ENCODE measurements at regions not wholly inside any gene's neighbourhood (a gene's known extent, or its start where the extent isn't known, plus 50 kb on each side); places are given as distances from the start of the nearest gene placed in this dataset.

DNA sequence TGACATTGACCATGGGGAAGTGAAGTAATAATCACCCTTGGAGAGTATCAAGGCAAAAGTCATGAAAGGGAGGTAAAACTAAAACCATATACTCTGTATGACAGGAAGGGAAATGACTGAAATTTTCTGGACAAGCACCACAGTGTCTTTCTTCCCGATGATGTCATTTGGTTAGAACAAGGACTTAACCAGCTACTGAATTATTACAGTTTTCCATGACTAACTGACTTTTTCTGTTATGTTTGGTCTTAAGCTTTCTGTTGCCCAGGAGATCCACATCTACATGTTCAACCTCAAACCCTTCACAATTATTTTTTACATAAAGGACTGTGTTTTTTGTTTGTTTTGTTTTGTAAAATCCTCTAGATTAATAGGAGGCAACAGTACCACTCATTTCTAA lies 191.9 kb upstream of the IL12A start:
- Histone ChIP-seq H4K20me1 (ENCODE audit: insufficient read depth) (peaks cover 8% of the 10 kb centered on the region; the same call in 1 of the 2 replicates), H3F3A (replicated peaks; ENCODE audit: insufficient read depth) (peaks cover 5% of the 10 kb centered on the region), H3K9ac (peak overlapping the region; percentile 39; the same call in 1 of the 2 replicates), H3K27ac (ENCODE audit: low read depth in 2 of 2, low read length in 1 of 2) (peak overlapping the region in 1 of 2 experiments; percentile 75; a peak in 2 of 4 replicates), H3K79me2 (ENCODE audit: insufficient read depth) (peaks cover 97% of the 10 kb centered on the region), H3K9me3 (no peaks in the 10 kb centered on the region), H3K4me1 (ENCODE audit: control insufficient read depth in 1 of 2, insufficient read depth in 2 of 2, low read depth in 1 of 2, low read length in 1 of 2) (peaks cover 0 to 2% of the 10 kb centered on the region in 2 experiments; a peak in 1 of 4 replicates), H3K27me3 (ENCODE audit: insufficient read depth) (no peaks in the 10 kb centered on the region), H3K36me3 (replicated peaks in 1 of 2; ENCODE audit: control insufficient read depth in 1 of 2, insufficient read depth in 2 of 2, low read length in 1 of 2) (no peaks in the 10 kb centered on the region), H3K9me2 (no peaks in the 10 kb centered on the region), H3K4me3 (ENCODE audit: low read depth in 2 of 2, low read length in 1 of 2) (no peak overlapping the region), H3K4me2 (no peak overlapping the region), H2AFZ (ENCODE audit: low read depth) (no peak overlapping the region)
- TF ChIP-seq JUND (IDR thresholded peaks at IDR 0.05) (no peak), GATA2 (CRISPR knock-in tag; IDR thresholded peaks at IDR 0.05) (no peak), ELF1 (IDR thresholded peaks at IDR 0.05) (no peak), RXRA (IDR thresholded peaks at IDR 0.05; ENCODE audit: borderline replicate concordance, low read depth) (no peak), USF2 (IDR thresholded peaks at IDR 0.05; ENCODE audit: borderline replicate concordance, low read depth, low read length) (no peak)
- TF ChIP-seq, protein P1, sequence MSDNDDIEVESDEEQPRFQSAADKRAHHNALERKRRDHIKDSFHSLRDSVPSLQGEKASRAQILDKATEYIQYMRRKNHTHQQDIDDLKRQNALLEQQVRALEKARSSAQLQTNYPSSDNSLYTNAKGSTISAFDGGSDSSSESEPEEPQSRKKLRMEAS (IDR thresholded peaks at IDR 0.05; ENCODE audit: low read depth): no peak
- ChIA-PET POLR2A (no interaction called here), CTCF (interaction anchor here (0.5 to 7.2 kb wide), 6 partner anchors 10 to 532 kb away, joined by 3 to 46 read pairs (median 4); no protein-coding TSS in a partner anchor)
- WGBS (ENCODE audit: low lambda C conversion rate): 78% methylated on average over 1 of the region's 1 CpG
- no peak for DNase-seq

DNA sequence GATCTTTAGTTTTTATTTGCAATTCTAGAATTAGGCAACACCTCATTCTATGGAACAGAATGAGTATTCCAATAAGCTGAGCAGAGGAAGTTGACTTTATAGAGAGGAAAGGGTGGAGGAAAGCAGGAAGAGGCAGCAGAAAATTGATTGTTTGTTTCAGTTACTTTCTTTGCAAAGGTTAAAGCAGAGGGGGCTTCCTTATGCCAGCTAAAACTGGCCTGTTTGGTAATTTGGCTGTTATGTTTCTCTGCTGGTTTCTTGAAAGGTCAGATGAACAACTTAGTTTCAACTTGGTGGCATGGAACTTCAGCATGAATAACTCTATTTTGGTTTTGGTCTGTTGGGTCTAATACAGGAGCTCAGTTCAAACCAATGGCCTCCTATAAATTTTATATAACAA lies 190.9 kb upstream of the IL12A start:
- peak overlapping the region in 1 of 2 experiments; percentile 75; a peak in 2 of 4 replicates for H3K27ac ChIP-seq (ENCODE audit: low read depth in 2 of 2, low read length in 1 of 2)
- CTCF ChIA-PET: interaction anchor here (0.7 to 7.2 kb wide), 8 partner anchors 9 to 880 kb away, joined by 3 to 46 read pairs (median 3); no protein-coding TSS in a partner anchor
- H3K9ac ChIP-seq: no peak overlapping the region

GRCh38 chr3:159798951-159799350 lies 189.7 kb upstream of the IL12A start:
- H3K4me1 ChIP-seq (ENCODE audit: control insufficient read depth in 1 of 2, insufficient read depth in 2 of 2, low read depth in 1 of 2, low read length in 1 of 2): no peaks in the 10 kb centered on the region
- no peaks in the 10 kb centered on the region for H3K9me2 ChIP-seq
- H3K79me2 ChIP-seq (ENCODE audit: insufficient read depth): peaks cover 93% of the 10 kb centered on the region
- H3K4me3 ChIP-seq (ENCODE audit: low read depth in 2 of 2, low read length in 1 of 2): no peak overlapping the region
- no peaks in the 10 kb centered on the region for H3F3A ChIP-seq (replicated peaks; ENCODE audit: insufficient read depth)
- no peaks in the 10 kb centered on the region for H3K36me3 ChIP-seq (replicated peaks in 1 of 2; ENCODE audit: control insufficient read depth in 1 of 2, insufficient read depth in 2 of 2, low read length in 1 of 2)
- H2AFZ ChIP-seq (ENCODE audit: low read depth): no peak overlapping the region
- TF ChIP-seq TCF12 (IDR thresholded peaks at IDR 0.05) (0 out of 2 replicates have a peak, but pooled peaks have one; percentile 14), CHD2 (IDR thresholded peaks at IDR 0.05; ENCODE audit: low read length, partially characterized antibody) (no peak)
- H3K9ac ChIP-seq: no peak overlapping the region
- peaks cover 8% of the 10 kb centered on the region; the same call in 1 of the 2 replicates for H4K20me1 ChIP-seq (ENCODE audit: insufficient read depth)
- WGBS (ENCODE audit: low lambda C conversion rate): 64% methylated on average over 2 of the region's 2 CpGs
- H3K9me3 ChIP-seq: no peaks in the 10 kb centered on the region
- no peak overlapping the region for H3K27ac ChIP-seq (ENCODE audit: low read depth in 2 of 2, low read length in 1 of 2)
- CTCF ChIA-PET: interaction anchor here (1.0 to 7.2 kb wide), 4 partner anchors 7 to 954 kb away, joined by 3 to 46 read pairs (median 3); no protein-coding TSS in a partner anchor
- no peak overlapping the region for H3K4me2 ChIP-seq
- no peak for DNase-seq
- no peaks in the 10 kb centered on the region for H3K27me3 ChIP-seq (ENCODE audit: insufficient read depth)
- POLR2A ChIA-PET: no interaction called here

More for the DNA sequence above, 190.9 kb upstream of the IL12A start:
- Histone ChIP-seq H3K4me2 (no peak overlapping the region), H3F3A (replicated peaks; ENCODE audit: insufficient read depth) (no peaks in the 10 kb centered on the region), H4K20me1 (ENCODE audit: insufficient read depth) (peaks cover 8% of the 10 kb centered on the region; the same call in 1 of the 2 replicates), H3K9me2 (no peaks in the 10 kb centered on the region), H3K27me3 (ENCODE audit: insufficient read depth) (no peaks in the 10 kb centered on the region), H3K4me3 (ENCODE audit: low read depth in 2 of 2, low read length in 1 of 2) (no peak overlapping the region), H3K4me1 (ENCODE audit: control insufficient read depth in 1 of 2, insufficient read depth in 2 of 2, low read depth in 1 of 2, low read length in 1 of 2) (no peaks in the 10 kb centered on the region), H3K36me3 (replicated peaks in 1 of 2; ENCODE audit: control insufficient read depth in 1 of 2, insufficient read depth in 2 of 2, low read length in 1 of 2) (no peaks in the 10 kb centered on the region), H3K9me3 (no peaks in the 10 kb centered on the region), H2AFZ (ENCODE audit: low read depth) (no peak overlapping the region), H3K79me2 (ENCODE audit: insufficient read depth) (peaks cover 95% of the 10 kb centered on the region)
- TF ChIP-seq TAF1 (IDR thresholded peaks at IDR 0.05; ENCODE audit: borderline replicate concordance, low read depth, low read length): no peak
- no peak for DNase-seq
- POLR2A ChIA-PET: no interaction called here
